ENCODE measurements at regions not wholly inside any gene's neighbourhood (a gene's known extent, or its start where the extent isn't known, plus 50 kb on each side); places are given as distances from the start of the nearest gene placed in this dataset.

GRCh38 chr2:167729911-167730310 lies 517.5 kb downstream of the STK39 start:
- TF ChIP-seq CTCF (IDR thresholded peaks at IDR 0.05) = no peak
- no peak for TF ChIP-seq POLR2A (IDR thresholded peaks at IDR 0.05)
